GM12878 (cell line): ENCODE measurements at regions not wholly inside any gene's neighbourhood (a gene's known extent, or its start where the extent isn't known, plus 50 kb on each side); places are given as distances from the start of the nearest gene placed in this dataset.

Experiments used
- ATAC-seq: fragments of 200-7000 bp; cut with Tn5 transposase; 3 replicates; pipeline ENCODE4 v1.9.1; 2020; ENCODE audit warnings: mild to moderate bottlenecking, moderate library complexity
- BruUV-seq: library from RNA; stranded (reverse); fragments of 400-500 nt; replicated peaks from 2 replicates; lab custom pipeline; 2021; lab: Mats Ljungman, UMichigan
- CTCF ChIA-PET: fragments of 300-600 bp; sonication (Branson Sonifier 250); formaldehyde crosslinking; extraction: SDS; loops from one replicate; lab custom pipeline; 2021; ENCODE audit warnings: inconsistent platforms; lab: Yijun Ruan, JAX
- POLR2A ChIA-PET: fragments of 350-600 bp; formaldehyde crosslinking; extraction: SDS; loops from one replicate; lab custom pipeline; 2021; ENCODE audit warnings: inconsistent platforms; lab: Charles Lee
- RAD21 ChIA-PET: fragments of 300-600 bp; sonication (Branson Sonifier 250); formaldehyde crosslinking; loops from one replicate; lab custom pipeline; 2023; ENCODE audit warnings: antibody characterized with exemption; ENCODE audit not compliant: unreplicated experiment; lab: Charles Lee
- SMC1A ChIA-PET: fragments of 300-600 bp; sonication (Branson Sonifier 250); formaldehyde crosslinking; loops from one replicate; lab custom pipeline; 2023; ENCODE audit not compliant: unreplicated experiment, uncharacterized antibody; lab: Charles Lee
- DNase-seq: peaks from one replicate; pipeline ENCODE4 v3.0.0-alpha.2; 2011; ENCODE audit warnings: low read depth, low spot score
- FAIRE-seq: peaks from 3 replicates; lab custom pipeline; 2011; peaks lifted over from hg19 to GRCh38; lab: Jason Lieb, UNC
- H2AFZ ChIP-seq: 2 replicates; pipeline ENCODE4 v1.6.0; 2011; ENCODE audit warnings: low read depth, low read length, control low read depth; ENCODE audit not compliant: control insufficient read depth
- H3K27ac ChIP-seq: 2 replicates; pipeline ENCODE4 v1.5.1; 2011; ENCODE audit warnings: control low read depth; ENCODE audit not compliant: control insufficient read depth, insufficient read depth
- H3K27me3 ChIP-seq, 2 experiments: replicated peaks in 1 of 2; 2 replicates each; pipeline versions ENCODE4 v1.6.0 to v1.6.1; 2011; ENCODE audit warnings: low read length in 1 of 2; ENCODE audit not compliant: control insufficient read depth in 2 of 2, insufficient read depth in 2 of 2
- H3K36me3 ChIP-seq, 2 experiments: 2 replicates each; pipeline ENCODE4 v1.5.1; 2011; ENCODE audit warnings: low read length in 1 of 2; ENCODE audit not compliant: control insufficient read depth in 2 of 2, insufficient read depth in 2 of 2
- H3K4me1 ChIP-seq: 2 replicates; pipeline ENCODE4 v1.6.1; 2011; ENCODE audit warnings: mild to moderate bottlenecking, low read length, moderate library complexity, mixed read lengths; ENCODE audit not compliant: control insufficient read depth, insufficient read depth
- H3K4me2 ChIP-seq: 2 replicates; pipeline ENCODE4 v1.6.0; 2011; ENCODE audit warnings: control low read depth; ENCODE audit not compliant: control insufficient read depth, insufficient read depth
- H3K4me3 ChIP-seq: fragments of 200-600 bp; sonication (generic); 2 replicates; pipeline ENCODE4 v1.5.1; 2016
- H3K79me2 ChIP-seq: 2 replicates; pipeline ENCODE4 v1.6.0; 2011; ENCODE audit warnings: low read length; ENCODE audit not compliant: control insufficient read depth, insufficient read depth
- H3K9ac ChIP-seq: 2 replicates; pipeline ENCODE4 v1.8.0; 2011; ENCODE audit warnings: low read length, control low read depth, mixed read lengths; ENCODE audit not compliant: control insufficient read depth, insufficient read depth
- H3K9me3 ChIP-seq: replicated peaks from 3 replicates; pipeline ENCODE4 v1.5.1; 2011; ENCODE audit warnings: mild to moderate bottlenecking, low read length; ENCODE audit not compliant: control insufficient read depth, insufficient read depth
- H4K20me1 ChIP-seq: 2 replicates; pipeline ENCODE4 v1.6.0; 2011; ENCODE audit not compliant: control insufficient read depth, insufficient read depth
- E4F1 ChIP-seq: fragments of 450-650 bp; IDR thresholded peaks from 2 replicates; pipeline ENCODE4 v1.6.1; 2018; ENCODE audit warnings: borderline replicate concordance, mild to moderate bottlenecking; ENCODE audit not compliant: partially characterized antibody
- EP300 ChIP-seq, 2 experiments: fragments of 150-350 bp in 1 of 2; IDR thresholded peaks; 2 replicates each; pipeline ENCODE4 v1.6.1; 2011 to 2012; ENCODE audit warnings: low read depth in 2 of 2, low read length in 2 of 2, borderline replicate concordance in 1 of 2, improper control_type of control experiment in 1 of 2, inconsistent platforms in 1 of 2; ENCODE audit not compliant: control insufficient read depth in 1 of 2
- FOS ChIP-seq: IDR thresholded peaks from 3 replicates; pipeline ENCODE4 v1.6.1; 2011; ENCODE audit warnings: borderline replicate concordance; ENCODE audit not compliant: insufficient read length; ENCODE audit errors: extremely low read depth
- HDGF ChIP-seq: fragments of 450-650 bp; IDR thresholded peaks from 2 replicates; pipeline ENCODE4 v1.6.1; 2016; ENCODE audit warnings: antibody characterized with exemption
- WGBS: methylation state at CpG from one replicate; pipeline ENCODE4 v1.1.6; 2016; ENCODE audit warnings: low lambda C conversion rate; ENCODE audit not compliant: insufficient replicate concordance, insufficient coverage; ENCODE audit errors: missing lambda C conversion rate; 5-methylcytosine and 5-hydroxymethylcytosine counted together
- in situ Hi-C: fragments of 300-500 bp; cut with MboI; formaldehyde crosslinking; loops from 9 replicates; pipeline ENCODE4 v1.14.3; 2018; ENCODE audit warnings: mixed read lengths
- intact Hi-C: fragments of 100-400 bp; cut with micrococcal nuclease; formaldehyde crosslinking; loops from one replicate; pipeline ENCODE4 v1.14.2; 2022; ENCODE audit not compliant: unreplicated experiment
- TF ChIP-seq, protein P1 (sequence below): fragments of 450-650 bp; IDR thresholded peaks from 2 replicates; pipeline ENCODE4 v1.6.1; 2016; ENCODE audit warnings: mild to moderate bottlenecking, moderate library complexity, borderline replicate concordance

DNA sequence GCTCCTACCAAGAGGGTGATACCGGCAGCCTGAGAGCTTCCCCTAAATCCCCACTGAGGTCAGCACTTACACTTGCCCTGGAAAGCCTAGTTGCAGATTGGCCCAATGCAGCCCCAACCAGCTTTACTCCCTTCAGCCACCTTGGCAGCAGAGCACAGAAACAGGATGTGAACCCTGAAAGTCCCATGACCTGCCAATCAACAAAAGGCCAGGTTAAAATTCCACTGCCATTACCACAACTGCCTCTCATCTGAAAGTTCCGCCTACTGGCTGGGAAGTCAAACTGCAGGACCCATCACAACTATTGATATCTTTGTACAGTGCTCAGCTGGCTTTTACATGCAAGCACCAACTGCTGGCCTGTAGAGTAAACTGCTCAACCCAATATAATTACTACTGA lies 156.2 kb downstream of the ZMAT3 start (continued):
- TF ChIP-seq FOS = no peak
- TF ChIP-seq, protein P1, sequence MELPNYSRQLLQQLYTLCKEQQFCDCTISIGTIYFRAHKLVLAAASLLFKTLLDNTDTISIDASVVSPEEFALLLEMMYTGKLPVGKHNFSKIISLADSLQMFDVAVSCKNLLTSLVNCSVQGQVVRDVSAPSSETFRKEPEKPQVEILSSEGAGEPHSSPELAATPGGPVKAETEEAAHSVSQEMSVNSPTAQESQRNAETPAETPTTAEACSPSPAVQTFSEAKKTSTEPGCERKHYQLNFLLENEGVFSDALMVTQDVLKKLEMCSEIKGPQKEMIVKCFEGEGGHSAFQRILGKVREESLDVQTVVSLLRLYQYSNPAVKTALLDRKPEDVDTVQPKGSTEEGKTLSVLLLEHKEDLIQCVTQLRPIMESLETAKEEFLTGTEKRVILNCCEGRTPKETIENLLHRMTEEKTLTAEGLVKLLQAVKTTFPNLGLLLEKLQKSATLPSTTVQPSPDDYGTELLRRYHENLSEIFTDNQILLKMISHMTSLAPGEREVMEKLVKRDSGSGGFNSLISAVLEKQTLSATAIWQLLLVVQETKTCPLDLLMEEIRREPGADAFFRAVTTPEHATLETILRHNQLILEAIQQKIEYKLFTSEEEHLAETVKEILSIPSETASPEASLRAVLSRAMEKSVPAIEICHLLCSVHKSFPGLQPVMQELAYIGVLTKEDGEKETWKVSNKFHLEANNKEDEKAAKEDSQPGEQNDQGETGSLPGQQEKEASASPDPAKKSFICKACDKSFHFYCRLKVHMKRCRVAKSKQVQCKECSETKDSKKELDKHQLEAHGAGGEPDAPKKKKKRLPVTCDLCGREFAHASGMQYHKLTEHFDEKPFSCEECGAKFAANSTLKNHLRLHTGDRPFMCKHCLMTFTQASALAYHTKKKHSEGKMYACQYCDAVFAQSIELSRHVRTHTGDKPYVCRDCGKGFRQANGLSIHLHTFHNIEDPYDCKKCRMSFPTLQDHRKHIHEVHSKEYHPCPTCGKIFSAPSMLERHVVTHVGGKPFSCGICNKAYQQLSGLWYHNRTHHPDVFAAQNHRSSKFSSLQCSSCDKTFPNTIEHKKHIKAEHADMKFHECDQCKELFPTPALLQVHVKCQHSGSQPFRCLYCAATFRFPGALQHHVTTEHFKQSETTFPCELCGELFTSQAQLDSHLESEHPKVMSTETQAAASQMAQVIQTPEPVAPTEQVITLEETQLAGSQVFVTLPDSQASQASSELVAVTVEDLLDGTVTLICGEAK = no peak
- no peak for TF ChIP-seq E4F1
- no peak for TF ChIP-seq EP300 (IDR thresholded peaks at IDR 0.05; ENCODE audit: borderline replicate concordance in 1 of 2, control insufficient read depth in 1 of 2, low read depth in 2 of 2, low read length in 2 of 2)
- TF ChIP-seq, all 136 proteins: peak for 0

GRCh38 chr3:178907081-178907480 lies 164.5 kb downstream of the ZMAT3 start:
- H4K20me1 ChIP-seq = no peaks in the 10 kb centered on the region
- intact Hi-C loops (no loop called here), in situ Hi-C loops (no loop called here)
- BruUV-seq = no TSS peak
- FAIRE-seq = no peak
- no peaks in the 10 kb centered on the region for H3K9me3 ChIP-seq
- ChIA-PET CTCF (no interaction called here), POLR2A (no interaction called here), SMC1A (no interaction called here), RAD21 (no interaction called here)
- no peak overlapping the region for H2AFZ ChIP-seq
- H3K4me1 ChIP-seq = no peaks in the 10 kb centered on the region
- ATAC-seq = no peak
- H3K27me3 ChIP-seq = no peaks in the 10 kb centered on the region
- no peak for TF ChIP-seq HDGF
- no peak overlapping the region for H3K9ac ChIP-seq
- no peaks in the 10 kb centered on the region for H3K36me3 ChIP-seq
- DNase-seq = no peak
- 0% methylated on average over 1 of the region's 1 CpG for WGBS
- H3K27ac ChIP-seq = no peak overlapping the region
- H3K4me2 ChIP-seq = no peak overlapping the region
- H3K79me2 ChIP-seq = no peaks in the 10 kb centered on the region
- H3K4me3 ChIP-seq = no peak overlapping the region
